ENCODE measurements at regions not wholly inside any gene's neighbourhood (a gene's known extent, or its start where the extent isn't known, plus 50 kb on each side); places are given as distances from the start of the nearest gene placed in this dataset.

- Histone ChIP-seq H3K4me2 (ENCODE audit: control insufficient read depth, insufficient read depth) (no peak overlapping the region), H3K9me3 (replicated peaks; ENCODE audit: control insufficient read depth, insufficient read depth, low read length) (no peaks in the 10 kb centered on the region), H3K27me3 (replicated peaks in 1 of 2; ENCODE audit: control insufficient read depth in 2 of 2, insufficient read depth in 2 of 2, low read length in 1 of 2) (no peaks in the 10 kb centered on the region), H3K79me2 (ENCODE audit: control insufficient read depth, insufficient read depth, low read length) (no peaks in the 10 kb centered on the region), H3K4me1 (ENCODE audit: control insufficient read depth, insufficient read depth, low read length) (no peaks in the 10 kb centered on the region), H4K20me1 (ENCODE audit: control insufficient read depth, insufficient read depth) (no peaks in the 10 kb centered on the region), H3K4me3 (no peak overlapping the region), H3K9ac (ENCODE audit: control insufficient read depth, insufficient read depth, low read length) (no peak overlapping the region), H3K27ac (ENCODE audit: control insufficient read depth, insufficient read depth) (no peak overlapping the region), H2AFZ (ENCODE audit: control insufficient read depth, low read depth, low read length) (no peak overlapping the region), H3K36me3 (ENCODE audit: control insufficient read depth in 2 of 2, insufficient read depth in 2 of 2, low read length in 1 of 2) (no peaks in the 10 kb centered on the region)
- POLR2A ChIA-PET, result no interaction called here
- no peak for TF ChIP-seq GABPA (IDR thresholded peaks at IDR 0.05; ENCODE audit: low read depth)
- no peak for TF ChIP-seq DPF2 (IDR thresholded peaks at IDR 0.05)
- TF ChIP-seq, protein P1, sequence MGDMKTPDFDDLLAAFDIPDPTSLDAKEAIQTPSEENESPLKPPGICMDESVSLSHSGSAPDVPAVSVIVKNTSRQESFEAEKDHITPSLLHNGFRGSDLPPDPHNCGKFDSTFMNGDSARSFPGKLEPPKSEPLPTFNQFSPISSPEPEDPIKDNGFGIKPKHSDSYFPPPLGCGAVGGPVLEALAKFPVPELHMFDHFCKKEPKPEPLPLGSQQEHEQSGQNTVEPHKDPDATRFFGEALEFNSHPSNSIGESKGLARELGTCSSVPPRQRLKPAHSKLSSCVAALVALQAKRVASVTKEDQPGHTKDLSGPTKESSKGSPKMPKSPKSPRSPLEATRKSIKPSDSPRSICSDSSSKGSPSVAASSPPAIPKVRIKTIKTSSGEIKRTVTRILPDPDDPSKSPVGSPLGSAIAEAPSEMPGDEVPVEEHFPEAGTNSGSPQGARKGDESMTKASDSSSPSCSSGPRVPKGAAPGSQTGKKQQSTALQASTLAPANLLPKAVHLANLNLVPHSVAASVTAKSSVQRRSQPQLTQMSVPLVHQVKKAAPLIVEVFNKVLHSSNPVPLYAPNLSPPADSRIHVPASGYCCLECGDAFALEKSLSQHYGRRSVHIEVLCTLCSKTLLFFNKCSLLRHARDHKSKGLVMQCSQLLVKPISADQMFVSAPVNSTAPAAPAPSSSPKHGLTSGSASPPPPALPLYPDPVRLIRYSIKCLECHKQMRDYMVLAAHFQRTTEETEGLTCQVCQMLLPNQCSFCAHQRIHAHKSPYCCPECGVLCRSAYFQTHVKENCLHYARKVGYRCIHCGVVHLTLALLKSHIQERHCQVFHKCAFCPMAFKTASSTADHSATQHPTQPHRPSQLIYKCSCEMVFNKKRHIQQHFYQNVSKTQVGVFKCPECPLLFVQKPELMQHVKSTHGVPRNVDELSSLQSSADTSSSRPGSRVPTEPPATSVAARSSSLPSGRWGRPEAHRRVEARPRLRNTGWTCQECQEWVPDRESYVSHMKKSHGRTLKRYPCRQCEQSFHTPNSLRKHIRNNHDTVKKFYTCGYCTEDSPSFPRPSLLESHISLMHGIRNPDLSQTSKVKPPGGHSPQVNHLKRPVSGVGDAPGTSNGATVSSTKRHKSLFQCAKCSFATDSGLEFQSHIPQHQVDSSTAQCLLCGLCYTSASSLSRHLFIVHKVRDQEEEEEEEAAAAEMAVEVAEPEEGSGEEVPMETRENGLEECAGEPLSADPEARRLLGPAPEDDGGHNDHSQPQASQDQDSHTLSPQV (IDR thresholded peaks at IDR 0.05), result no peak
- no peak for TF ChIP-seq MYC (IDR thresholded peaks at IDR 0.05; ENCODE audit: insufficient read depth, insufficient read length, insufficient replicate concordance, low read length, severe bottlenecking)
- TF ChIP-seq GATAD2B (conservative IDR thresholded peaks at IDR 0.05; ENCODE audit: low read depth), result no peak
- TF ChIP-seq TCF7 (IDR thresholded peaks at IDR 0.05; ENCODE audit: borderline replicate concordance), result no peak
- no peak for TF ChIP-seq ELK1 (IDR thresholded peaks at IDR 0.05; ENCODE audit: low read depth, low read length)
- TF ChIP-seq CEBPB (IDR thresholded peaks at IDR 0.05; ENCODE audit: borderline replicate concordance in 1 of 2, low read depth in 2 of 2, low read length in 2 of 2), result no peak
- TF ChIP-seq ZNF622 (IDR thresholded peaks at IDR 0.05), result no peak
- no peak for TF ChIP-seq RBBP5 (conservative IDR thresholded peaks at IDR 0.05)
- TF ChIP-seq JUND (IDR thresholded peaks at IDR 0.05; ENCODE audit: low read depth, low read length), result no peak
- in situ Hi-C loops (cut with MboI) (no loop called here), intact Hi-C loops (cut with micrococcal nuclease; ENCODE audit: unreplicated experiment) (no loop called here)
- CTCF ChIA-PET, result no interaction called here
- WGBS (ENCODE audit: insufficient coverage, insufficient replicate concordance, low lambda C conversion rate, missing lambda C conversion rate), result 39% methylated on average over 3 of the region's 3 CpGs
- DNase-seq (ENCODE audit: low read depth, low spot score), result no peak
- SMC1A ChIA-PET (ENCODE audit: uncharacterized antibody, unreplicated experiment), result no interaction called here
- ATAC-seq, result no peak
- BruUV-seq (replicated peaks), result no TSS peak
- RAD21 ChIA-PET (ENCODE audit: unreplicated experiment), result no interaction called here
- FAIRE-seq, result no peak
Measured at GRCh38 chr3:103904991-103905390, 1461.7 kb upstream of the ALCAM start.
